Stimulated activated CD4-positive, alpha-beta T cell treated with anti-CD3 and anti-CD28 coated beads, Interleukin-15, amount 100 ng/mL, for 48 hours (primary cell): ENCODE measurements at regions not wholly inside any gene's neighbourhood (a gene's known extent, or its start where the extent isn't known, plus 50 kb on each side); places are given as distances from the start of the nearest gene placed in this dataset.
A peak's percentile ranks its signal among the peaks of the same experiment; 100 is the strongest.

Experiments
- DNase-seq, 2 donors: peaks; one replicate each; pipeline ENCODE4 v3.0.0-alpha.2; 2020; ENCODE audit warnings: low read depth in 2 of 2

- DNase-seq = no peak
Observed at GRCh38 chr6:122524056-122524455, 52.4 kb upstream of the SERINC1 start.

- DNase-seq = peak in 1 of 2 donors; percentile 39
Observed at GRCh38 chr6:122530440-122531046, 58.9 kb upstream of the SERINC1 start.

- DNase-seq = no peak
Observed at GRCh38 chr6:122548281-122548680, 61.9 kb upstream of the PKIB start.

- DNase-seq = no peak
Observed at GRCh38 chr6:122548820-122549219, 61.4 kb upstream of the PKIB start.

- no peak for DNase-seq
Observed at GRCh38 chr6:122553697-122554096, 56.5 kb upstream of the PKIB start.

- DNase-seq = no peak
Observed at GRCh38 chr6:122555561-122555960, 54.6 kb upstream of the PKIB start.

GRCh38 chr6:122558080-122558479, 52.1 kb upstream of the PKIB start:
- DNase-seq = no peak
